Jurkat, Clone E6-1 (cell line): ENCODE measurements at regions not wholly inside any gene's neighbourhood (a gene's known extent, or its start where the extent isn't known, plus 50 kb on each side); places are given as distances from the start of the nearest gene placed in this dataset.
"Not testable (repeated sequence)": the region's sequence is repeated elsewhere in the genome, so short reads cannot be mapped to it uniquely, and the experiment has no call there.

Source experiments
- DNase-seq: peaks from one replicate; pipeline ENCODE4 v3.0.0-alpha.2; 2011; ENCODE audit warnings: low read depth, low spot score
- H3K4me3 ChIP-seq: 2 replicates; pipeline ENCODE4 v1.5.1; 2011; ENCODE audit warnings: mild to moderate bottlenecking, low read length, control low read depth, moderate library complexity

DNA sequence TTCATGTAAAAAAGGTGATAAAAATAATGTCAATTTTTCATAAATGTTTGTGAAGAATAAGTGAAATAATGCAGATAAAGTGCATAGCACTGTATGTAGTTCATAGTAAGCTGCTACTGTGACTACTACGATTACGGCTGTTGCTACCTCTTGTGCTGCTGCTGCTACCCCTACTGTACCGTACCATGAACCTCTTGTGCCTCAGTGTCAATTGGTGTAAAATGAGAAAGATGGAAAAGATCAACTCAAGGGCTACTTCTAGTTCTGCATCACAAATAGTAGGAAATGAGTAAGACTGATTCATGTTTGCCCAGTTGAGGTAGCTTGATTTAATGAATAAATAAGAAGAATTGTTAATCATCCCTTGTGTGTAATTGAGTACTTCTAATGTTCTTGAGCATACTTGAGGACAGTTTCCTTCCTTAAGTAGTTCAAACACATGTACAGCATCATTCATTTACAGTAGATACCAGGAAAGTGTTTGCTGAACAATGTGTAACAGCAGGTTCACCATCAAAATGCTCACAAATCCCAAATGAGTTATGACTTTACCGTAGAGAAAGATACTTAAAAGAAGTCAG, 200.0 kb upstream of the ATP10B start:
- H3K4me3 ChIP-seq: no peak overlapping the region
- no peak for DNase-seq

DNA sequence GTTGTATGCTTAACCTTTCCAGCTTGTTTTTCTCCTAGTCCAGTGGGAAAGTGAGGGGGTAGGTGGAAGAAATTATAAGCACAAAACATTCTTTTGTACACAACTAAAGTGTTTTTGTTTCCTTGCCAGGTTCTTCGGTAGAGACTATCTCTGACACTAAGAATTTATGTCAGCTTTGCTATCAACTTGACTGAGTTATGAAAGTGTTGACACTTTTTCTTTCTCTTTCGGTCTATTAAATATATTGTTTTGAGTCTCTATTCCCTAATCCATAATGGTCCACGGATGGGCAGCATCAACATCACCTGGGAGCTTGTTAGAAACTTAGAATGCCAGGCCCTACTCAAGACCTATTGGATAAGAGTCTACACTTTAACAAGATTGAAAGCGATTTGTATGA, 195.0 kb upstream of the ATP10B start:
- no peak for DNase-seq
- H3K4me3 ChIP-seq: no peak overlapping the region

DNA sequence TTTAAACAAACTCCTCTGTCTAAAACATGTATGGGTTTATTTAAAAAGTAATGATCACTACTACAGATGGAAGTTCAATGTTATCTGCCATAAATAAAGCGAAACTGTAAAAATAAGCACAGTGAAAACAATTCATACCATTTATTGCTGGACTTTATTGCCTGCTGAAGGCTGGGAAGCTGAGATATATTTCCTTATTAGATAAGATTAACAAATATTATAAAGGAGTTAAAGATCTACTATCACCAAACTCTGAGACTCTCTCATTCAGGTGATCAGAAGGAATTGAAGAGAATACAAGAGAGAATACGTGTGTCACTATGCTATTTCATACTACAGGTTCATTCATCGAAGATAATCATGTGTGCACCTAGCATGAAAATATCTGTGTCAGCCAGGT, 190.9 kb upstream of the ATP10B start:
- H3K4me3 ChIP-seq: no peak overlapping the region
- no peak for DNase-seq

DNA sequence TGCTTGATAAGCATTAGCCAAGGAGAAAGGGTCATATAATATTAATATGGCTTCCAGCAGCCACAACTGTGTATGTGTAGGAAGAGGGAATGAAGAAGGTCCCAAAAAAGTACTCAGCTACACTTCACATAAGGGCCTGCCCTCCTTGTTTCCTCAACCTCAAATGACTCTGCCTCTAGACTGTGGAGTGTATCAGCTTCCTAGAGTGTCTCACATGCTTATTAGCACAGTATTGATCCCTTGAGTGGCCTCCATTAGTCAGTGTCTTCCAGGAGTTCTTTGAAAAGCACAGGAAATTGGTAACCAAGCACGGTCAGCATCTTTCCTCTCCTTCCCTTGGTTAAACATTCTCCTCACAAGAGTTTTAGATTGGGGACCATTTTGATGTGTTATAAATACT, 190.4 kb upstream of the ATP10B start:
- DNase-seq: no peak

DNA sequence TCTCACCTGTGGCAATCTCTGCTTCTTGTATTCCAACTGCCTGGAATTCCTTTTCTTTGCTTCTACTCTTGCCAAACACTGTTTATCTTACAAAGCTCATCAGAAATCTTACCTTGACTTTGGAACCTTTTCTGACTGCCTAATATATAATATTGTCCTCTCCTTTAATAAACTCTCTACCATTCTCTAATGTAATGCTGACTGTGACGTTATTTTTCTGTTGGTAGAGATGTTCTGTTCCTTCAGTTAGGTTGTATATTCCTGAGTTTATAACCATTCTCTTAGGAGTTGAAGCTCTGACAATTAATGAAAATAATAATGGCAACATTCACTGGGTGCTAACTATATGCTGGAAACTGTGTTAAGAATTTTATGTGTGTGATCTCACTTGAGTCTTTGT, 188.8 kb upstream of the ATP10B start:
- no peak overlapping the region for H3K4me3 ChIP-seq
- DNase-seq: no peak

More for the DNA sequence above, 190.4 kb upstream of the ATP10B start:
- no peak overlapping the region for H3K4me3 ChIP-seq

DNA sequence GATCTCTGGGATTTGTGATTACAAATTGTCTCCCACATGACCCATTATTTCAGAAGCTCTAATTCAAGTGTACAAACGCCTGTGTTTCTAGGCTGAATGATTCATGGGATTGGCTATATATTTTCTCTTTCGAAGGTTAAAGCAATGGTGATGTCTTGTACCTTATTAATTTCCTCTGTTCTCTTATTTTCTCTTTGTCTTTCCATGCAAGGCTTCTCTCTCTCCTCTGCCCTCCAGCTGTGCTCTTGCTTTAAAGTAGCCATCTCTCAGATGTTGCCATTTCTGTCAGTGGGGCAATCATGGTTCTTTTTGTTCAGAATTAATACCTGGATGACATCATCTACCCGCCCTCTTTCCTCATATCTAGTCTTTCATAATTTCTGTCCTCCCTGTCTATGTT, 184.3 kb upstream of the ATP10B start:
- no peak overlapping the region for H3K4me3 ChIP-seq
- no peak for DNase-seq

DNA sequence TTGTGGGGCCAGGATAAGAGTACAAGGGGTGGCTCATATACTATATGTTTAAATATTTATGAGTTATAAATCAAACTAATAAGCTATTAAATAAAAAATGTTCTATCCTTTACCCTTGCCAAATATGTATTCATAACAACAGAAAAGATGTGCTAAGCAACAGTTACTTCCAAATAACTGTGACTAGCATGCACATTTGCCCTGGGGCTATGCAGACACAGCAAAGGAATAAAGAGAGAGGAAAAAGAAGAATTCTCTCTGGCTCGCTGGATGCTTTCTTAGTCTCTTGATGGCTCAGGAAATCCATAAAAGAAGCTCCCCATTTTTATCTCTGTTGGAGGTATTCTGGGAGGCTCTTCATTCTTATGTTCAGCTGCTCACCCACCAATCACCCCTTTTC, 182.4 kb upstream of the ATP10B start:
- H3K4me3 ChIP-seq: no peak overlapping the region
- no peak for DNase-seq

DNA sequence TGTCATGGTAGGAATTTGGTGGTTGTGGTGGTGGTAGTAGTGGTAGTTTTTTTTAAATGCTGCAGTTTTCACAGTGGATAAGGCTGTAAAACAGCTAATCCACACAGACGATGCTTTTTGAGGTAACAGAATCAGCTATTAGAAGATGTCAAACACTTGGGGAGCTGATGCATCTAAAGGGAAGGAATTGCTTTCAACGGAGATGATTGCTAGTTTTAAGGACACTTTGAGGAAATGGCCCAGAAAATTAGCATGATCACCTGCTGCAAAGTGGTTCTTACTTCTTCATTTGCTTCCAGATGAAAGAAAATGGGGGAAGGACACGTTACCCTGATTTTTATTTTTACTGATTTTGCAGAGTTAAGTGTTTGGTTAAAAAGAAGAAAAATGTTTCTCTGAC, 178.2 kb upstream of the ATP10B start:
- no peak overlapping the region for H3K4me3 ChIP-seq
- no peak for DNase-seq

DNA sequence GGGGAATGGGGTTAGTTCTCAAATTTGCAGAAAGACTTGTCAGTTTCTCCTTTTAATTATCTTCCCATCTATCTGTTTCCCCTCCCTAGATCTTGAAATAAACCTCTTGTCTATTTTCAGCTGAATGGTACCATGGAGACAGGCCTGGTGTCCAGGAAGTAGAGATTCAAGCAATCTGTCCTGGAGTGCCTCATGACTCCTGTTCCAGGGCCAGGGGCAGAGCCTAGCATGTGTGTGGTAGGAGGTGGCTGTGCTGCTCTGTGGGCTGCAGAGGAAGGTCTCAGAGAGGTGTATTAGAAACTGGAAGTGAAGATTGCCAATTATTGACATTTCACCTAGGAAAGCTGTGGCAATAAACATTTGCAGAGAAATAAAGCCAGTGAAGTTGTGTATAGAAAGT, 175.8 kb upstream of the ATP10B start:
- no peak for DNase-seq
- H3K4me3 ChIP-seq: no peak overlapping the region

DNA sequence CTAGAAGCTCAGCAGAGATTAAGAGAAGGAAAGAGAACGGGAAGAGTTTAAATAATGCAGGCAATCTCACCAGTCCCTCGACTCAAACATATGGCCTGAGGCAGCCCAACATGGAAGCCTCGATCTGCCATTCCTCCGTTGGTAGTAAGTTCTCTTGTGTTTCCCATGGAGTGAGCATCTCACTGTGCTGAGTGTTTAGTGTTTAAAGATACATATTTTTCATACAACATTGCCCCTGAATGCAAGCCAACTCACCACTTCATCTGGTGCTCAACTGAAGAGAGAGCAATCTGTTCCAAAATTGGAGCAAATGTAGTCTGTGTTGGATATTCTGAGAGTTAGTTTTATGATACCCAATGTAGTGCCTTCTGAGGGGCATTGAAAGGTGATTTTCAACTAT, 171.5 kb upstream of the ATP10B start:
- no peak overlapping the region for H3K4me3 ChIP-seq
- DNase-seq: no peak

DNA sequence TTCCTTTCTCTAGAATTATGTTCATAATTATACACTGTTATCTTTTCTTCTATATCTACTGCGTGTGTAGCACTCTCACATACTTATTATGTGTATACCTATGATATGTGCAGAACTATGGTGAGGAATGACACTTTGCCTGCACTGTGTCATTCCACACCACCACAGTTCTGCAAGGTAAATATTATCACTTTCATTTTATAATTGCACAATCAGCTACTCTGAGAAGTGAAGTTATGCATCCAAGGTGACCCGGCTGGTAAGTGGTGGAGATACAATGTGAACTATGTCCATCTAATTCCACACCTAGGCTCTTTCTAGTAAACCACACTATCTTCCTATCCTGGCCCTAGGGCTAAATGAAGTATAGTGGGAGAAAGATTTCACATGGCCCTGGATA, 170.1 kb upstream of the ATP10B start:
- DNase-seq: no peak
- no peak overlapping the region for H3K4me3 ChIP-seq

DNA sequence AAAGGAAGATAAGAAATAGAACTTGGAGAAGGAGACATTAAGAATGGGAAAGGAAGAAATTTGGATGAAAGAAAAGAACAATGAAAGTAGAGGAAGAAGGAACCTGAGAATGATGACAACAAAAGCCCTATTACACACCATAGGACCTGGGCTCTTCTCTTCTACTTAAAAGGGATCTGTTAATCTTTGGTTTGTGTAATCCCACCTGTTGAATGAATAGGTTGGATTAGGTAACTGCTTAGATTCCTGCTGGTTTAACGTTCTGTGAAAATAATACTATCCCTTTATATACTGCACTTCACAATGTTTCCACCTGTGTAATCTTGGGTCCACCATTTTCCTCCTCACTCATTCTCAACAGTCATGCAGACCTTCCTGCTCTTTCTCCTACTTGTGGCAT, 157.8 kb upstream of the ATP10B start:
- no peak overlapping the region for H3K4me3 ChIP-seq
- no peak for DNase-seq

DNA sequence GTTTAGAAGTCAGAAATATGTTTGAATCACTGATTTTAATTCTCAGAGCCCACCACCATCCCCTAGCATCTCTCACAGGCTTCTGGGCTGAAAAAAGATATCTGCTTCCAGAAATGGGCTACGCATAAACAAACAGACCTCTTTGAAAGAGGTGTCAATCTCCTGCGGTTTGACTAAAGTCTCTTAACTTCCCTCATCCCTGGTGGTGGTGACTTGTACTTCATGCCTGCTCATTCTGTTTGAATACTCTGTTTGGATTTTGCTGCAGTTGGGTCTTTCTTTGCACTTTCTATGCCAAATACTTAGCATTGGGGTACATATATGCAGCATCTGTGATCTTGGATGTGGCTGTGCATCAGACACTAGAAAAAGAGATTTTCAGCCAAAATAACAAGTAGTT, 157.2 kb upstream of the ATP10B start:
- no peak for DNase-seq
- no peak overlapping the region for H3K4me3 ChIP-seq

DNA sequence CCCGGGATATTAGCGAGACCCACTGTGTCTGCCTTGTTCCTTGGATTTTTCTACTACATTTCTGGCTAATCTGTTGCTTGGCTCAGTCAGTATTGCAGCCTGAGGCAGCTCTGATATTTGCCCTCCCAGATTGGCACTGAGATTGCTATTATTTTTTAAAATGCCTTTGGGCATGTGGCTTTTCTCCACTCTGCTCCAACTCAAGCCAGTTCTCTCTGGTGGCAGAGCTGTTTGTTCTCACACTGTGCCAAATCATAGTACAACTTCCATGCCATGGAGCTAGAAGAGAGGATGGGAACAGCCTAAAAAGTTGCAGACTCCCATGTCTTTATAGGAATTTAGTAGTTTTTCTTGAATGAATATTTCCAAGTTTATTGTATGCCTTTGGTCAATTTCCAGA, 155.9 kb upstream of the ATP10B start:
- no peak for DNase-seq
- no peak overlapping the region for H3K4me3 ChIP-seq

DNA sequence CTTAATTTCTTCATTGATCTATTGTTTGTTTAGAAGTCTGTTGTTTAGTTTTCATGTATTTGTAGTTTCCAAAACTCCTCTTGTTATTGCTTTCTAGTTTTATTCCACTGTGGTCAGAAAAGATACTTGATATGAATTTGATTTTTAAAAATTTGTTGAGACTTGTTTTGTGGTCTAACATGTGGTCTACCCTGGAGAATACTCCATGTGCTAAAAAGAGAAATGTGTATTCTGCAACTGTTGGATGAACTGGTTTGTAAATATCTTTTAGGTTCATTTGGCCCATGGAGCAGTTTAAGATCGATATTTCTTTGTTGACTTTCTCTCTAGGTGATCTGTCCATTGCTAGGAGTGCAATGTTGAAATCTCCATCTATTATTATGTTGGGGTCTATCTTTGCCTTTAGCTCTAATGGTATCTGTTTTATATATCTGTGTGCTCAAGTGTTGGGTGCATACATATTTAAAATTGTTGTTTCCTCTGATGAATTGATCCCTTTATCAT, 150.6 kb upstream of the ATP10B start:
- no peak for DNase-seq
- H3K4me3 ChIP-seq: no peak overlapping the region

DNA sequence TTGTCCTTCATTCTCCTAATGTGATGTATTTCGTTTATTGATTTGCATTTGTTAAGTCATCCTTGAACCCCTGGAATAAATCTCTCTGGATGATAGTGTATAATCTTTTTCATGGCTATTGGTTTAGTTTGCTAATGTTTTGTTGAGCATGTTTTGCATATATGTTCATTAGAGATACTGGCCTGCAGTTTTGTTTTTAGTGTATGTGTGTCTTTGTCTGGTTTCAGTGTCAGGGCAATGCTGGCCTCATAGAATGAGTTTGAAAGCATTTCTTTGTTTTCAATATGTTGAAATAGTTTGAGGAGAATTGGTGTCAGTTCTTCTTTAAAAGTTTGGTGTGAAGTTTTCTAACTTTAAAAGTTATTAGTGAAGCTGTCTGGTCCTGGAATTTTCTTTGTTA, 149.6 kb upstream of the ATP10B start:
- no peak for DNase-seq

DNA sequence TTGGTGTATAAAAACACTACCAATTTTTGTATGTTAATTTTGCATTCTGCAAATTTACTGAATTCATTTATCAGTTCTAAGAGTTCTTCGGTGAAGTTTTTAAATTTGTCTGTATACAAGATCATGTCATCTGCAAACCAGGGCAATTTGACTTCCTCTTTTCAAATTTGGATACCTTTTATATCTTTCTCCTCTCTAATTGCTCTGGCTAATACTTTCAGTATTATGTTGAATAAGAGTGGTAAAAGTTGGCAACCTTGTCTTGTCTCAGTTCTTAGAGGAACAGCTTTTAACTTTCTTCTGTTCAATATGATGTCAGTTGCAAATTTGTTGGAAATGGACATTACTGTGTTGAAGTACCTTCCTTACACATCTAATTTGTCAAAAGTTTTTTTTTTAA, 149.1 kb upstream of the ATP10B start:
- not testable (repeated sequence) for H3K4me3 ChIP-seq, DNase-seq

More for the DNA sequence above, 149.6 kb upstream of the ATP10B start:
- H3K4me3 ChIP-seq: no peak overlapping the region

DNA sequence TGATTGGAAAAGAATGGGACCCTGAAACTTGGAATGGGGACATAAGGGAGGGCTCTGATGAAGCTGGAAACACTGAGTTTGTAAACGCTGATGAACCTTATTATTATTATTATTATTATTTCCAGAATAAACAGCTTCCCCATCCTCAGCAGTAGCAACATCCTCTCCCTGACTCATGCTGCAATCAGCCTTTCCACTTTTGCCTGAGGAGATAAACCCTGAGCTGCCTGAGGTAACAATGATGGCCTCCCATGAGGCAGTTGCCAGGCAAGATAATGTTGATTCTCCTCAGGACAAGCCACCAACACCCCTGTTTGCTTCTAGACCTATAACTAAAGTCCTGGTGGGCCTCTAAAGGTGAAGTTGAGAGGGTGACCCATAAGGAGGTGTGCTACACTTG, 139.2 kb upstream of the ATP10B start:
- no peak for DNase-seq
- no peak overlapping the region for H3K4me3 ChIP-seq

DNA sequence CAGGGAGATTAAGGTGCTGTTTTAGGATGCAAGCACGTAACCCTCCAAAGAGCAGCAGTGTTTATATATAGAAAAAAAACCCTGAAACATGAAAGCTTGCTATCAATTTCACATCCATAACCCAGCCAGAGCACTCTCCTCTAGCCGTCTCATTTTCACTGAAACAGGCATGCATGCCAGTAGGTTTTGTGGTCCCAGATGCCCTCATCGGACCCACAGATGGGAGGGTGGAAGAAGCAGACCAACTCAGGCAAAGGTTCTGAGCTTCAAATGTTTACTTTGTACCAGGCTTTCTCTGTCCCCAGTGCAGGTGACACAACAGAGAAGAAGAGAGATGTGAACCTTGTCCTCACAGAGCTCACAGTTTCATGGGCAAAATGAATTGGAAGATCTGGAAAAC, 127.4 kb upstream of the ATP10B start:
- H3K4me3 ChIP-seq: no peak overlapping the region
- DNase-seq: no peak

DNA sequence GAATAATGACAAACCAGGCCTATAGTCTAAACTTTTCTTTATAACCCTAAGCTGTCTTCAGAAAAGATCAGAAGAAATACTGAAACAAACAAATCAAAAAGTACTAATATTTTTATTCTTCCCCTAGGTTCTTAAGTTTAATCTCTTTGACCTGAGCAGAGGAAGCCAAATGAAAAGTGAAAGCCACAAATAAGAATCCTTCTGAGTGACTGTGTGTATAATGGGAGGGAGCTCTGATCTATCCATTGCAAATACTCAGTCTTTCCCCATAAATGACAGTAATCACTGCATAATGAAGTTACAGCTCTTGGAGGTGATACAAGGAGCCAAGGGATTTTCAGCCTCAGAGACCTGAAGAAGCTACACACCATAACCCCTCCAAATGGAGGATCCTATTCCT, 126.9 kb upstream of the ATP10B start:
- H3K4me3 ChIP-seq: no peak overlapping the region
- no peak for DNase-seq

DNA sequence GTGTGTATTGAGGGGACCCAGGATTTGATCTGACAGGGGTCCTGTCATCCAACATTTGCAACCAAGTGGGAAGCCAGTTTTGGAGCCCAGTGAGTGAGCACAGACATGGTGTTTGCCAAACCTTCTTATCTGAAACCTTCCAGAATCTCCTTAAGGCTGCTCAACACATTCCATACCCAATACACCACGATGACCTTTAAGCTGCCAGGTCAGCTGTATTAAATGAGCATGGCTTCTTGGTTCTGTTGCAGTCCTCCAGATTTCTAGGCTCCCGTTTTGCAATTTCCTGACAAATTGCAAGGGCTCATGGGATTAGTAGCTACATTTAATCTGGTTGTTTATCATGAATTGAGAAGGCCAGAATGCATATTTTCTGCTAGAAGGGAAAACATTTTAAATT, 124.2 kb upstream of the ATP10B start:
- H3K4me3 ChIP-seq: no peak overlapping the region
- no peak for DNase-seq
